Mesenchymal stem cell (in vitro differentiated cells and primary cell): ENCODE measurements at regions not wholly inside any gene's neighbourhood (a gene's known extent, or its start where the extent isn't known, plus 50 kb on each side); places are given as distances from the start of the nearest gene placed in this dataset.

Source experiments
- DNase-seq: peaks from one replicate; pipeline ENCODE4 v3.0.0-alpha.2; 2013
- H2AFZ ChIP-seq: one replicate; pipeline ENCODE4 v1.6.1; 2013; ENCODE audit warnings: low read depth, mild to moderate bottlenecking, control low read depth, inconsistent platforms, low read length, moderate library complexity
- H2AK5ac ChIP-seq: 2 replicates; pipeline ENCODE4 v1.6.1; 2013; ENCODE audit warnings: low read length, moderate library complexity, mild to moderate bottlenecking, inconsistent platforms; ENCODE audit not compliant: severe bottlenecking
- H2BK120ac ChIP-seq: one replicate; pipeline ENCODE4 v1.6.1; 2013; ENCODE audit warnings: low read depth, mild to moderate bottlenecking, inconsistent platforms, low read length, moderate library complexity
- H2BK12ac ChIP-seq, 2 experiments: one replicate each; pipeline ENCODE4 v1.6.1; 2013; ENCODE audit warnings: inconsistent platforms in 2 of 2, low read length in 2 of 2, mild to moderate bottlenecking in 2 of 2, moderate library complexity in 2 of 2, control low read depth in 1 of 2
- H2BK15ac ChIP-seq: one replicate; pipeline ENCODE4 v1.6.1; 2013; ENCODE audit warnings: mild to moderate bottlenecking, low read depth, inconsistent platforms; ENCODE audit not compliant: poor library complexity, severe bottlenecking
- H2BK5ac ChIP-seq: 2 replicates; pipeline ENCODE4 v1.6.1; 2013; ENCODE audit warnings: low read depth, mild to moderate bottlenecking, low read length, control low read depth, inconsistent platforms; ENCODE audit not compliant: poor library complexity, severe bottlenecking
- H3K14ac ChIP-seq, 2 experiments: one replicate each; pipeline ENCODE4 v1.6.1; 2013; ENCODE audit warnings: inconsistent platforms in 2 of 2, low read length in 2 of 2, control low read depth in 1 of 2, mild to moderate bottlenecking in 1 of 2, moderate library complexity in 1 of 2
- H3K18ac ChIP-seq, 2 experiments: one replicate each; pipeline ENCODE4 v1.6.1; 2013; ENCODE audit warnings: inconsistent platforms in 2 of 2, low read length in 2 of 2, control low read depth in 1 of 2, low read depth in 1 of 2, mild to moderate bottlenecking in 1 of 2
- H3K23ac ChIP-seq, 2 experiments: one replicate each; pipeline ENCODE4 v1.6.1; 2013; ENCODE audit warnings: inconsistent platforms in 2 of 2, low read length in 2 of 2, mild to moderate bottlenecking in 2 of 2, moderate library complexity in 2 of 2, control low read depth in 1 of 2
- H3K27ac ChIP-seq: 2 replicates; pipeline ENCODE4 v1.5.1; 2013; ENCODE audit warnings: mild to moderate bottlenecking, moderate library complexity, low read length, control low read depth, inconsistent platforms; ENCODE audit not compliant: poor library complexity, severe bottlenecking
- H3K27me3 ChIP-seq, 2 experiments: 2 replicates each; pipeline versions ENCODE4 v1.6.1 to v1.7.0; 2013; ENCODE audit warnings: low read length in 2 of 2, mild to moderate bottlenecking in 2 of 2, moderate library complexity in 2 of 2, control low read depth in 1 of 2, inconsistent platforms in 1 of 2; ENCODE audit not compliant: control insufficient read depth in 1 of 2, insufficient read depth in 1 of 2
- H3K36me3 ChIP-seq, 2 experiments: 2 replicates each; pipeline versions ENCODE4 v1.6.1 to v1.7.0; 2013; ENCODE audit warnings: low read length in 2 of 2, control low read depth in 1 of 2, inconsistent platforms in 1 of 2, low read depth in 1 of 2, mild to moderate bottlenecking in 1 of 2; ENCODE audit not compliant: insufficient read depth in 2 of 2, control insufficient read depth in 1 of 2
- H3K4ac ChIP-seq, 2 experiments: one replicate each; pipeline ENCODE4 v1.6.1; 2013; ENCODE audit warnings: inconsistent platforms in 2 of 2, low read length in 2 of 2, mild to moderate bottlenecking in 2 of 2, moderate library complexity in 2 of 2, control low read depth in 1 of 2, low read depth in 1 of 2
- H3K4me1 ChIP-seq: 2 replicates; pipeline ENCODE4 v1.6.1; 2013; ENCODE audit warnings: low read depth, low read length, control low read depth; ENCODE audit not compliant: control insufficient read depth, insufficient read depth
- H3K4me2 ChIP-seq: 2 replicates; pipeline ENCODE4 v1.6.1; 2013; ENCODE audit warnings: low read length, mild to moderate bottlenecking, inconsistent platforms; ENCODE audit not compliant: poor library complexity, severe bottlenecking
- H3K4me3 ChIP-seq, 2 experiments: 2 replicates each; pipeline versions ENCODE4 v1.5.1 to v1.7.0; 2013; ENCODE audit warnings: low read length in 2 of 2, mild to moderate bottlenecking in 2 of 2, control low read depth in 1 of 2, low read depth in 1 of 2; ENCODE audit not compliant: insufficient read depth in 1 of 2
- H3K79me1 ChIP-seq: replicated peaks from 2 replicates; pipeline ENCODE4 v1.6.1; 2013; ENCODE audit warnings: mild to moderate bottlenecking, control low read depth, low read length, inconsistent platforms; ENCODE audit not compliant: poor library complexity, severe bottlenecking
- H3K9ac ChIP-seq: 2 replicates; pipeline ENCODE4 v1.7.0; 2013; ENCODE audit warnings: mild to moderate bottlenecking, low read length, moderate library complexity
- H3K9me3 ChIP-seq: 2 replicates; pipeline ENCODE4 v1.7.0; 2013; ENCODE audit warnings: mild to moderate bottlenecking, low read length; ENCODE audit not compliant: control insufficient read depth
- H4K8ac ChIP-seq: one replicate; pipeline ENCODE4 v1.6.1; 2013; ENCODE audit warnings: inconsistent platforms, mild to moderate bottlenecking, low read length, moderate library complexity
- H4K91ac ChIP-seq: one replicate; pipeline ENCODE4 v1.6.1; 2013; ENCODE audit warnings: mild to moderate bottlenecking, low read length, inconsistent platforms
- WGBS: methylation state at CpG from one replicate; pipeline ENCODE4 v1.1.7; 2013; ENCODE audit warnings: mixed read lengths; 5-methylcytosine and 5-hydroxymethylcytosine counted together

- no peak overlapping the region for H3K18ac ChIP-seq
These were observed 214.0 kb downstream of the OR4C45 start for GRCh38 chr11:50246699-50247098.

GRCh38 chr11:50247309-50247874 is 214.7 kb downstream of the OR4C45 start:
- H3K27ac ChIP-seq, result no peak overlapping the region

More at GRCh38 chr11:50246699-50247098, 214.0 kb downstream of the OR4C45 start:
- Histone ChIP-seq H4K91ac (no peak overlapping the region), H3K27ac (no peak overlapping the region), H3K4ac (no peak overlapping the region), H3K9ac (no peak overlapping the region), H2BK12ac (no peak overlapping the region), H4K8ac (no peak overlapping the region), H3K23ac (no peak overlapping the region), H2BK15ac (no peak overlapping the region), H3K36me3 (no peaks in the 10 kb centered on the region), H2AFZ (no peak overlapping the region), H3K27me3 (no peaks in the 10 kb centered on the region), H3K4me3 (no peak overlapping the region), H3K79me1 (no peaks in the 10 kb centered on the region), H2BK5ac (no peak overlapping the region), H3K4me1 (no peaks in the 10 kb centered on the region), H3K4me2 (no peak overlapping the region), H3K14ac (no peak overlapping the region), H2AK5ac (no peak overlapping the region), H3K9me3 (peaks cover 3% of the 10 kb centered on the region), H2BK120ac (no peak overlapping the region)
- WGBS, result 86% methylated on average over 16 of the region's 16 CpGs
- DNase-seq, result no peak

GRCh38 chr11:50267851-50268250 is 235.2 kb downstream of the OR4C45 start:
- H3K9me3 ChIP-seq, result no peaks in the 10 kb centered on the region
- no peak overlapping the region for H2BK15ac ChIP-seq
- no peak overlapping the region for H2BK120ac ChIP-seq
- no peak overlapping the region for H4K8ac ChIP-seq
- no peaks in the 10 kb centered on the region for H3K27me3 ChIP-seq
- H3K18ac ChIP-seq, result no peak overlapping the region
- H2BK12ac ChIP-seq, result no peak overlapping the region
- H3K4ac ChIP-seq, result no peak overlapping the region
- no peaks in the 10 kb centered on the region for H3K4me1 ChIP-seq
- 92% methylated on average over 26 of the region's 26 CpGs for WGBS
- no peak overlapping the region for H3K9ac ChIP-seq
- H2AFZ ChIP-seq, result no peak overlapping the region
- H3K23ac ChIP-seq, result no peak overlapping the region
- no peaks in the 10 kb centered on the region for H3K79me1 ChIP-seq
- H2AK5ac ChIP-seq, result no peak overlapping the region
- H2BK5ac ChIP-seq, result no peak overlapping the region
- no peak overlapping the region for H3K4me3 ChIP-seq
- no peak overlapping the region for H3K14ac ChIP-seq
- DNase-seq, result no peak
- H4K91ac ChIP-seq, result no peak overlapping the region
- no peak overlapping the region for H3K4me2 ChIP-seq
- H3K36me3 ChIP-seq, result no peaks in the 10 kb centered on the region
- no peak overlapping the region for H3K27ac ChIP-seq

More at GRCh38 chr11:50247309-50247874, 214.7 kb downstream of the OR4C45 start:
- H3K14ac ChIP-seq, result no peak overlapping the region
- H4K8ac ChIP-seq, result no peak overlapping the region
- H3K4me3 ChIP-seq, result no peak overlapping the region
- H3K18ac ChIP-seq, result no peak overlapping the region
- H3K36me3 ChIP-seq, result no peaks in the 10 kb centered on the region
- H2BK12ac ChIP-seq, result no peak overlapping the region
- no peak overlapping the region for H4K91ac ChIP-seq
- no peak overlapping the region for H2AFZ ChIP-seq
- peaks cover 3% of the 10 kb centered on the region for H3K9me3 ChIP-seq
- no peak overlapping the region for H2BK5ac ChIP-seq
- WGBS, result 85% methylated on average over 20 of the region's 20 CpGs
- no peak overlapping the region for H3K4me2 ChIP-seq
- no peaks in the 10 kb centered on the region for H3K27me3 ChIP-seq
- no peaks in the 10 kb centered on the region for H3K79me1 ChIP-seq
- H3K4me1 ChIP-seq, result no peaks in the 10 kb centered on the region
- H2BK120ac ChIP-seq, result no peak overlapping the region
- H2BK15ac ChIP-seq, result no peak overlapping the region
- H3K4ac ChIP-seq, result no peak overlapping the region
- no peak overlapping the region for H2AK5ac ChIP-seq
- DNase-seq, result no peak
- H3K9ac ChIP-seq, result no peak overlapping the region
- H3K23ac ChIP-seq, result no peak overlapping the region

- Histone ChIP-seq H3K9ac (no peak overlapping the region), H2BK15ac (no peak overlapping the region)
These were observed 242.5 kb downstream of the OR4C45 start for GRCh38 chr11:50275133-50275532.

More at GRCh38 chr11:50275133-50275532, 242.5 kb downstream of the OR4C45 start:
- no peak for DNase-seq
- no peak overlapping the region for H2BK12ac ChIP-seq
- WGBS, result 73% methylated on average over 7 of the region's 7 CpGs
- H3K9me3 ChIP-seq, result peaks cover 8% of the 10 kb centered on the region
- no peak overlapping the region for H2BK5ac ChIP-seq
- H3K18ac ChIP-seq, result no peak overlapping the region
- no peak overlapping the region for H3K14ac ChIP-seq
- H3K4ac ChIP-seq, result no peak overlapping the region
- H2BK120ac ChIP-seq, result no peak overlapping the region
- H3K36me3 ChIP-seq, result no peaks in the 10 kb centered on the region
- no peak overlapping the region for H2AFZ ChIP-seq
- H4K91ac ChIP-seq, result no peak overlapping the region
- no peak overlapping the region for H3K4me2 ChIP-seq
- H3K4me3 ChIP-seq, result no peak overlapping the region
- H3K27ac ChIP-seq, result no peak overlapping the region
- H3K27me3 ChIP-seq, result no peaks in the 10 kb centered on the region
- H2AK5ac ChIP-seq, result no peak overlapping the region
- H3K79me1 ChIP-seq, result no peaks in the 10 kb centered on the region
- no peak overlapping the region for H4K8ac ChIP-seq
- H3K23ac ChIP-seq, result no peak overlapping the region
- H3K4me1 ChIP-seq, result no peaks in the 10 kb centered on the region
